C4-2B (cell line): ENCODE measurements at regions not wholly inside any gene's neighbourhood (a gene's known extent, or its start where the extent isn't known, plus 50 kb on each side); places are given as distances from the start of the nearest gene placed in this dataset.

Experiments used
- CTCF ChIP-seq: fragments of 450-650 bp; conservative IDR thresholded peaks from 2 replicates; pipeline ENCODE4 v1.5.1; 2017; ENCODE audit warnings: mild to moderate bottlenecking
- ZFX ChIP-seq: fragments of 450-650 bp; IDR thresholded peaks from 2 replicates; pipeline ENCODE4 v1.6.1; 2017

GRCh38 chr14:27079716-27080115 lies 481.9 kb upstream of the NOVA1 start:
- TF ChIP-seq CTCF (no peak), ZFX (no peak)
